Spleen (tissue), 7 donors: ENCODE measurements at regions not wholly inside any gene's neighbourhood (a gene's known extent, or its start where the extent isn't known, plus 50 kb on each side); places are given as distances from the start of the nearest gene placed in this dataset.

Experiments
- POLR2A ChIP-seq, 3 donors: fragments of 450-650 bp; IDR thresholded peaks; one replicate each; pipeline ENCODE4 v1.5.1; 2017; ENCODE audit warnings: antibody characterized with exemption in 3 of 3, mild to moderate bottlenecking in 1 of 3
- TF ChIP-seq, protein P1 (sequence below), 11 experiments: fragments of 200-600 bp in 7 of 11; fragments of 450-650 bp in 4 of 11; sonication (generic) in 4 of 11; IDR thresholded peaks in 8 of 11; conservative IDR thresholded peaks in 3 of 11; 1 replicate in 7 of 11; 2 replicates in 4 of 11; pipeline versions ENCODE4 v1.4.0 to v1.8.0; 2016 to 2021; ENCODE audit warnings: antibody characterized with exemption in 11 of 11, inconsistent platforms in 4 of 11, mild to moderate bottlenecking in 1 of 11
- donor health status: DM: no; HTN: no; CAD: no; lungs with moderate emphysema.
- donor health status: DM: no; HTN: no; CAD: no.
- donor health status: DM: no; HTN: no; CAD: no.

DNA sequence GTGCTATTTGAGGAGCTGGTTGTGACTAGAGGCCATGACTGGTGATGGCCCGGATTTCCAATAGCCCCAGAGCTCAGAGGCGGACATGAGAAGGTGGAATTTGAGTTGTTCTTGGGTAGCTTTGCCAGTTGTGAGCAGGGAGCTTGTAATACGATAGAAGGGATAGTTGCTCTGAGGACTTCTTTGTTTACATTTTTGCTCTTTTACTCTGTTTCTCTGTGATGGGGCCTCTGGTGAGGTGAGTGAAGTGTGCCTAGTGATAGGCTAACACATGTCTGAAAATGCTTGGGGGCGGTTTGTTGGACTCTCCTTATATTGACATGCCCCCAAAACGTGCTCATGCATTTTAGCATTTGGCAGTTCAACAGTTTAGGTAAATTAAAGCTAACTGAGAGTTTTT, 365.1 kb downstream of the DDX10 start:
- TF ChIP-seq POLR2A (IDR thresholded peaks at IDR 0.05): no peak
- TF ChIP-seq, protein P1, sequence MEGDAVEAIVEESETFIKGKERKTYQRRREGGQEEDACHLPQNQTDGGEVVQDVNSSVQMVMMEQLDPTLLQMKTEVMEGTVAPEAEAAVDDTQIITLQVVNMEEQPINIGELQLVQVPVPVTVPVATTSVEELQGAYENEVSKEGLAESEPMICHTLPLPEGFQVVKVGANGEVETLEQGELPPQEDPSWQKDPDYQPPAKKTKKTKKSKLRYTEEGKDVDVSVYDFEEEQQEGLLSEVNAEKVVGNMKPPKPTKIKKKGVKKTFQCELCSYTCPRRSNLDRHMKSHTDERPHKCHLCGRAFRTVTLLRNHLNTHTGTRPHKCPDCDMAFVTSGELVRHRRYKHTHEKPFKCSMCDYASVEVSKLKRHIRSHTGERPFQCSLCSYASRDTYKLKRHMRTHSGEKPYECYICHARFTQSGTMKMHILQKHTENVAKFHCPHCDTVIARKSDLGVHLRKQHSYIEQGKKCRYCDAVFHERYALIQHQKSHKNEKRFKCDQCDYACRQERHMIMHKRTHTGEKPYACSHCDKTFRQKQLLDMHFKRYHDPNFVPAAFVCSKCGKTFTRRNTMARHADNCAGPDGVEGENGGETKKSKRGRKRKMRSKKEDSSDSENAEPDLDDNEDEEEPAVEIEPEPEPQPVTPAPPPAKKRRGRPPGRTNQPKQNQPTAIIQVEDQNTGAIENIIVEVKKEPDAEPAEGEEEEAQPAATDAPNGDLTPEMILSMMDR (IDR thresholded peaks at IDR 0.05 in 8 of 11, conservative IDR thresholded peaks at IDR 0.05 in 3 of 11): no peak
